GM21528 (cell line): ENCODE measurements at regions not wholly inside any gene's neighbourhood (a gene's known extent, or its start where the extent isn't known, plus 50 kb on each side); places are given as distances from the start of the nearest gene placed in this dataset.
"Not testable (repeated sequence)": the region's sequence is repeated elsewhere in the genome, so short reads cannot be mapped to it uniquely, and the experiment has no call there.

ENCODE experiments used
- ATAC-seq: cut with Tn5 transposase; IDR thresholded peaks from one replicate; pipeline ENCODE4 v1.9.1; 2021; ENCODE audit warnings: mild to moderate bottlenecking, moderate library complexity; ENCODE audit not compliant: unreplicated experiment, low FRiP score

DNA sequence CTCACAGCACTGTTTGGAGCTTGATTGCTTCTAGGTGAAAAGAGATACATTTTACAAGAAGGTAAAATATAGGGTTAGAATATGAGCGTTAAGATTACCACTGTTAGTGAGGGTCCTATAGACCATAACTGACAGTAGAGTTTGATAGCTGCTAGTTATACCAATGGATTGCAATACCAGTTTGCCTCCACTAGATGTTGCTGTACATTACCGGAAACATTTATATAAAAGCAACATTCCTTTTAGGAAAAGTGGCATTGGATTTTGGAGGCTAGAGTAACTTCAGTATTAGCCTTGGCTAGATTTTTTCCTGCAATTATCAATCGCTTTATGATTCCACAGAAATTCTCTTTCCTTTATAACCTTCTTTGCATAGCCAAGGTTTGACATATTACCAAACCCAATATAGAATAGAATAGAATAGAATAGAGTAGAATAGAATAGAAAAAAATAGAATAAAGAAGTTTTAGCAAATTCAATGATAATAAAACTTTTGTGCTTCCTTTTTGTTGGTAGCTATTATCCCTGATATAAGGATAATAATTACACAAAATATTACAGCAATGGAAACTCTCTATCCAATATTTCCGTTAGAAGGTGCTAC lies 1093.6 kb upstream of the ALCAM start:
- no peak for ATAC-seq

DNA sequence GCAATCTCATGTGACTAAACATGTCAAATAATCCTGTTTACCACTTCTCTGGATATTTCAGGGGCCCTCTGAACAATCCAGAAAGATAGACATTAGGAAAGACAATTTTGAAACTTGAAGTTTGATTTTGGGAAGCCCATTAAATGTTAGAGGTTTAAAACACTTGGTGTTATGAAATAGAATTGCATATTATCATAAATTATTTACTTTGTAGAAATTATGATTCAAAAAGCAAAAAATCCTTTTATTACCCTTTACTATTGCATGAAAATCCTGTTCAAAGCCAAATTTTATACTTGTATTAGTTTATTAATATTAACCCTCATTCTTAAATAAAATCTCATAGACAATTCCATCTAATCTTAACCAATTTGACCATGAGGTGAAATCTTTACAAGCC lies 1091.5 kb upstream of the ALCAM start:
- ATAC-seq: no peak

DNA sequence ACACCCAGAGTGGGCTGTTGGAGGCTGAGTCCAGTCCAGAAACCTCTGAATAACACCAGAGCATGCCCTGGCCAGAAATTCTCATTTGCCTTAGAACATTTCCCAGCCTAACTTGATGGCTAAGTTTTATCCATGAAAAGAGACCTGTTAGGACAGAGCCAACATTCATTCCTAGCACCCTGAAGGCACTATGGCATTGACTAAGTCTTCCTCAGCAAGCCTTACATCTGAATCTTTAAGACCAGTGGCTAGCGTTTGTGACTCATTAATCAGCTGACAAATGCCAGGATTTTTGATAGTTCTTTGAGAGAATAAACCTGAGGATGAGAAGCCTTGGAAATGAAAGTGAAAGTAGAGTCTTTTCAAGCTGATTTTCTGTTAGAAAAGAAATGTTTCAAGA lies 1087.1 kb upstream of the ALCAM start:
- ATAC-seq: no peak

DNA sequence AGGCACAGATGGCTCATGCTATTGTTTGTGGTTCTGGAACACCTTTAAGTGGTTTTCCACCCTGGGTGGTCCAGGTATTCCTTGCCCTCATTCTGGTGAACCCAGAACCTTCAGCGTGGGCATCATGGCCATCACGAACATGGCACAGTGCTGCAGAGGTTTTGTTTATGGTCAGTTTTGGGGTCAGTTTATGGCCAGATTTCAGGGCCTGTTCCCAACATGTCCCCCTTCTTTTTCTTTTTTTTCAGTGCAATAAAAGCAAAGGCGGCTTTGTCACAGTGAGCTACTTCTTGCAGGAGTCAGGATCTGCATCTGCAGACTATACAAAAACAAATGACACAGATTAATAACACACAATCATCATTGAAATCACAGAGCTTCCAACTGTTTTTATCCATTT lies 1085.0 kb upstream of the ALCAM start:
- ATAC-seq: no peak

- no peak for ATAC-seq
Observed at GRCh38 chr3:104286645-104287044, 1080.1 kb upstream of the ALCAM start.

GRCh38 chr3:104291437-104291851 lies 1075.3 kb upstream of the ALCAM start:
- peak; percentile 76 for ATAC-seq

GRCh38 chr3:104291878-104292277 lies 1074.8 kb upstream of the ALCAM start:
- peak; percentile 35 for ATAC-seq

DNA sequence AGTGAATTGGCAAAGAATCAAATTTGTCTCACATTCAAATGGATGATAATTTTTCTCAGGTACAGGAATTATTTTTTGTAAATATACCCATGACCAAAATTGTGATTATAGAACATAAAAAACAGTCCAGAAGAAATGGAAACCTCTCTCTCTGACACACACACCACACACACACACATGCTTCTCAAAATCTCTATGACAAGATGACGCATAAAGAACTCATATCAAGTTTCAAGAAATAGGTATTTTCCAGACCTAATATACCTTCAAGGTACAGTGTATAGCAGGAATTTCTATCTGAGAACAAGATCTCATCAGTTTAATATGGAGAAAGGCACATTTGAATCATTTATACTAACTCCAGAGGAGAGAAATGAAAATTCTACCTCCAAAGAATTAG lies 1069.1 kb upstream of the ALCAM start:
- no peak for ATAC-seq

- no peak for ATAC-seq
Observed at GRCh38 chr3:104298662-104299061, 1068.0 kb upstream of the ALCAM start.

DNA sequence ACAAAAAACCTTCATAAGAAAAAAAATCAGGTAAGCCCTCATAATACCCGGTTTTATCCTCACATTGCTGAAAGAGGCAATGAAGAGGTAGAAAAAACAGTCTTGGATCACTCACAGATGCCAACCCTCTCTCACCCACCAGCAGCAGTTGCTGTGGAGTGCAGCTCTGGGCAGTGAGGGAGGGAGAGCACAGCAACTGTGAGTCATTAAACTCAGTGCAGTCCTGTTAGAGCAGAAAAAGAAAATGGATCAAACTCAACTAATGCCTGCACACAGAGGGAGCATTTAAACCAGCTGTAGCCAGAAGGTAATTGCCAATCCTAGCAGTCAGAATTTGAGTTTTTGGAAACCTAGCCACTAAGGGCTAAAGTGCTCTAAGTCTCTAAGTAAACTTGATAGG lies 1050.6 kb upstream of the ALCAM start:
- no peak for ATAC-seq

DNA sequence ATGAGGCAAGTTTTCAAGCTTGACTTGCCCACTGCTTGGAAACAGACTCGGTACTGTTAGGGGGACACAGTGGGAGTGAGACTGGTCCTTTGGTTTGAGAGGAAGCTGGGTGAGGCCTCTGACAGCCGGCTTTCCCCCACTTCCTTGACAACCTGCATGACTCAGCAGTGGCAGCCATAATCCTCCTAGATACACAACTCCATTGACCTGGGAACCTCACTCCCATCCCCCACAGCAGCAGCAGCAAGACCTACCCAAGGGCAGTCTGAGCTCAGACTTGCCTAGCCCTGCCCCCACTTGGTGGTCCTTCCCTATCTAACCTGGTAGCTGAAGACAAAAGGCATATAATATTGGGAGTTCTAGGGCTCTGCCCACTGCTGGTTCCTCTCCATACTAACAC lies 1043.5 kb upstream of the ALCAM start:
- ATAC-seq: no peak

- ATAC-seq: no peak
Observed at GRCh38 chr3:104347291-104347690, 1019.4 kb upstream of the ALCAM start.

- no peak for ATAC-seq
Observed at GRCh38 chr3:104349836-104350235, 1016.9 kb upstream of the ALCAM start.

GRCh38 chr3:104353951-104354350 lies 1012.8 kb upstream of the ALCAM start:
- no peak for ATAC-seq

GRCh38 chr3:104359546-104359945 lies 1007.2 kb upstream of the ALCAM start:
- ATAC-seq: no peak

GRCh38 chr3:104360038-104360437 lies 1006.7 kb upstream of the ALCAM start:
- no peak for ATAC-seq

- not testable (repeated sequence) for ATAC-seq
Observed at GRCh38 chr3:104361748-104362147, 1005.0 kb upstream of the ALCAM start.

DNA sequence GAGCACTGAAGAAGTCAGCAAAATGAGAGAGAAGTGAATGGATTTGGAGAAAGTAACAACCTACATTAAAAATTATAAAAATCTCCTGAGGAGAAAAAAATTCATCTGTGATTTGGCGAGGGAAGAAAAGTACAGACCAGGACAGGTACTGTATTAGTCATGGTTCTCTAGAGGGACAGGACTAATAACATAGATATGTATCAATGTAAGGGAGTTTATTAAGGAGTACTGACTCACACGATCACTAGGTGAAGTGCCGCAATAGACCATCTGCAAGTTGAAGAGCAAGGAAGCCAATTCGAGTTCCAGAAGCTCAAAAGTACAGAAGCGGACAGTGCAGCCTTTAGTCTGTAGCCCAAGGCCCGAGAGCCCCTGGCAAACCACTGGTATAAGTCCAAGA lies 1004.4 kb upstream of the ALCAM start:
- ATAC-seq: no peak

- ATAC-seq: no peak
Observed at GRCh38 chr3:104367000-104367399, 999.7 kb upstream of the ALCAM start.

GRCh38 chr3:104368760-104369159 lies 997.9 kb upstream of the ALCAM start:
- ATAC-seq: no peak

DNA sequence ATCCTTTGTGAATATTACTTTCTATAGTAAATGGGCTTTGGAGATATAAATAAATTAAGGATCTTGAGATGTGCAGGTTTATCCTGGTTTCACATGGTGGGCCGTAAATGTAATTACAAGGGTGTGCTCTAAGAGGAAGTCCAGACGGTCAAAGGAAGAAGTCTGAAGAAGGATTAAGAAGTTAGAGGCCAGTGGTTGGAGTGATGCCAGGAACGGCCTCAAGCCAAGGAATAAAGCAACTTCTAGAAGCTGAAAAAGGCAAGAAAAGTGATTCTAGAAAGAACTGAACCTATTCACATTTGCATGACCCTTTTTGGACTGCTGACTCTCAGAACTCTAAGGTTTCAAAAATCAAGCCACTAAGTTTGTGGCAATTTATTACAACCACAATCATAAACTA lies 981.3 kb upstream of the ALCAM start:
- ATAC-seq: no peak

DNA sequence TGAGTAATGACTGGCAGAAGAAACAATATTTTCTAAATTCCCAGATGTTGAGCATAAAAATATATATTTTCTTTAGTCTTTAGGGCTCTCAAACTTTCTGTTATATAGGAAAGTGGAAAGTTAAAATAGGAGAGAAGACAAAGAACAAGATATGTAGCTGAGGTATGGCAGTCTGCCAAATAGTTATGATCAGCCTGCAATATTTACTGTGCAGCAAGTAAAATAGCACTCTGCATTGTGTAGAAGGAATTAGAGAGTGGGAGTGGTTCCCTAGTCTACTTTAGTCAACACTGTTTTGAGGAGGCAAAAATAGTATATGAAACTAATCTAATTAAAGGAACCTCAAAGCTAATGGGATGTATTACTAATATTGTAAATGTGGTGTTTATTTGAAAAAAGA lies 978.1 kb upstream of the ALCAM start:
- no peak for ATAC-seq

DNA sequence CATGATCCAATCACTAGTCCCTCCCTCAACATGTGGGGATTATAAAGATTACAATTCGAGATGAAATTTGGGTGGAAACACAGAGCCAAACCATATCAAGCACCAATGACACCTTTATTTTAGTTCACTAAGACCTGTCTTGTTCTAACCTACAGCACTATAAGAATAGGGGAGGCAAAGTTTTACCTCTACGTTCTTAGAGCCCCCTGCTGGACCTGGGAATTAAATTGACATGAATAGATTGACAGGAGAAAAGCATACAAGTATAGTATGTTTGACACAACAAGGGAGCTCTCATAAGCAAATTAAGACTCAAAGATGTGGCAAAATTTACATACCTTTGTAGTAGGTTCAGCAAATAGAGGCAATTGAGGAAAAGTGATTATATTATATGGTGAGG lies 974.4 kb upstream of the ALCAM start:
- no peak for ATAC-seq
